UCSD-AML1 (cell line): ENCODE measurements at regions not wholly inside any gene's neighbourhood (a gene's known extent, or its start where the extent isn't known, plus 50 kb on each side); places are given as distances from the start of the nearest gene placed in this dataset.

ENCODE experiments used
- DNase-seq: peaks from one replicate; lab custom pipeline; 2025; ENCODE audit not compliant: unreplicated experiment; lab: John Stamatoyannopoulos, UW

GRCh38 chr6:93972791-93973190 lies 553.4 kb upstream of the EPHA7 start:
- no peak for DNase-seq

- no peak for DNase-seq
Measured at GRCh38 chr6:93970684-93971083, 551.3 kb upstream of the EPHA7 start.

GRCh38 chr6:93968126-93968525 lies 548.8 kb upstream of the EPHA7 start:
- no peak for DNase-seq

GRCh38 chr6:93964926-93965325 lies 545.6 kb upstream of the EPHA7 start:
- DNase-seq, result no peak

GRCh38 chr6:93964321-93964720 lies 545.0 kb upstream of the EPHA7 start:
- DNase-seq, result no peak

GRCh38 chr6:93962566-93962965 lies 543.2 kb upstream of the EPHA7 start:
- peak; percentile 3 for DNase-seq

- DNase-seq, result no peak
Measured at GRCh38 chr6:93954584-93954983, 535.2 kb upstream of the EPHA7 start.

GRCh38 chr6:93943661-93944060 lies 524.3 kb upstream of the EPHA7 start:
- no peak for DNase-seq

GRCh38 chr6:93940381-93940780 lies 521.0 kb upstream of the EPHA7 start:
- DNase-seq, result no peak

GRCh38 chr6:93932175-93932574 lies 512.8 kb upstream of the EPHA7 start:
- DNase-seq, result no peak

GRCh38 chr6:93927731-93928130 lies 508.4 kb upstream of the EPHA7 start:
- DNase-seq, result no peak

GRCh38 chr6:93919365-93919764 lies 500.0 kb upstream of the EPHA7 start:
- no peak for DNase-seq

GRCh38 chr6:93918258-93918657 lies 498.9 kb upstream of the EPHA7 start:
- no peak for DNase-seq

GRCh38 chr6:93917216-93917615 lies 497.9 kb upstream of the EPHA7 start:
- no peak for DNase-seq

- DNase-seq, result no peak
Measured at GRCh38 chr6:93916716-93917115, 497.4 kb upstream of the EPHA7 start.

GRCh38 chr6:93915961-93916360 lies 496.6 kb upstream of the EPHA7 start:
- DNase-seq, result no peak

GRCh38 chr6:93902517-93902916 lies 483.2 kb upstream of the EPHA7 start:
- no peak for DNase-seq

- no peak for DNase-seq
Measured at GRCh38 chr6:93900142-93900541, 480.8 kb upstream of the EPHA7 start.

- no peak for DNase-seq
Measured at GRCh38 chr6:93896081-93896480, 476.7 kb upstream of the EPHA7 start.

GRCh38 chr6:93894521-93894920 lies 475.2 kb upstream of the EPHA7 start:
- no peak for DNase-seq

- no peak for DNase-seq
Measured at GRCh38 chr6:93889713-93890112, 470.4 kb upstream of the EPHA7 start.

GRCh38 chr6:93886416-93886815 lies 467.1 kb upstream of the EPHA7 start:
- DNase-seq, result no peak

- no peak for DNase-seq
Measured at GRCh38 chr6:93859971-93860370, 440.6 kb upstream of the EPHA7 start.

GRCh38 chr6:93858213-93858612 lies 438.9 kb upstream of the EPHA7 start:
- no peak for DNase-seq
